ENCODE measurements at regions not wholly inside any gene's neighbourhood (a gene's known extent, or its start where the extent isn't known, plus 50 kb on each side); places are given as distances from the start of the nearest gene placed in this dataset.

DNA sequence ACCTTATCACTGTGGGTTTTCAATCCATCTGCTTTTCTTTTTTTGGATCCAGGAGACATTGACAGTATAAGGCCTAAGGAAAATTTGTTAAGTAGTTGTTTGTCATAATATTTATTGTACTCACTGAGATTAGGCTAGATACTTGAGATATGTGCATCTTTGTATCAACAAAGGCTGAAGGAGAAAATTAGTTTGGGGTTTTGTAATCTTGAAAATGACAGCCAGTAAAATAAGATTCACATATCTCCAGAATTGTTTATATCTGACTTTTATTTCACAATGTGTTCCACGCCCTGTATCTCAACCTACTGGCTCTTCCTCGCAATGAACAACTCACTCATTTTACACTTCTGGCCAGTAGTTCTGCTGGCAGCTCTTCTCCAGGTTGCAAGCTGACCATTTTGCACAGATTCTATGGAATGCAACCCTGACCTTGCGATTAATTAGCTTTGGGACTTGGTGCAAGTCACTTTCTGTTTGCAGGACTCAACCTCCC lies 132.7 kb downstream of the GATA3 start:
- TF ChIP-seq ESRRG (CRISPR knock-in tag; IDR thresholded peaks at IDR 0.05): no peak
- TF ChIP-seq, protein P1, sequence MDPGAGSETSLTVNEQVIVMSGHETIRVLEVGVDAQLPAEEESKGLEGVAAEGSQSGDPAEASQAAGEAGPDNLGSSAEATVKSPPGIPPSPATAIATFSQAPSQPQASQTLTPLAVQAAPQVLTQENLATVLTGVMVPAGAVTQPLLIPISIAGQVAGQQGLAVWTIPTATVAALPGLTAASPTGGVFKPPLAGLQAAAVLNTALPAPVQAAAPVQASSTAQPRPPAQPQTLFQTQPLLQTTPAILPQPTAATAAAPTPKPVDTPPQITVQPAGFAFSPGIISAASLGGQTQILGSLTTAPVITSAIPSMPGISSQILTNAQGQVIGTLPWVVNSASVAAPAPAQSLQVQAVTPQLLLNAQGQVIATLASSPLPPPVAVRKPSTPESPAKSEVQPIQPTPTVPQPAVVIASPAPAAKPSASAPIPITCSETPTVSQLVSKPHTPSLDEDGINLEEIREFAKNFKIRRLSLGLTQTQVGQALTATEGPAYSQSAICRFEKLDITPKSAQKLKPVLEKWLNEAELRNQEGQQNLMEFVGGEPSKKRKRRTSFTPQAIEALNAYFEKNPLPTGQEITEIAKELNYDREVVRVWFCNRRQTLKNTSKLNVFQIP (CRISPR knock-in tag; IDR thresholded peaks at IDR 0.05; ENCODE audit: borderline replicate concordance, low read depth): no peak
